ENCODE measurements at regions not wholly inside any gene's neighbourhood (a gene's known extent, or its start where the extent isn't known, plus 50 kb on each side); places are given as distances from the start of the nearest gene placed in this dataset.

DNA sequence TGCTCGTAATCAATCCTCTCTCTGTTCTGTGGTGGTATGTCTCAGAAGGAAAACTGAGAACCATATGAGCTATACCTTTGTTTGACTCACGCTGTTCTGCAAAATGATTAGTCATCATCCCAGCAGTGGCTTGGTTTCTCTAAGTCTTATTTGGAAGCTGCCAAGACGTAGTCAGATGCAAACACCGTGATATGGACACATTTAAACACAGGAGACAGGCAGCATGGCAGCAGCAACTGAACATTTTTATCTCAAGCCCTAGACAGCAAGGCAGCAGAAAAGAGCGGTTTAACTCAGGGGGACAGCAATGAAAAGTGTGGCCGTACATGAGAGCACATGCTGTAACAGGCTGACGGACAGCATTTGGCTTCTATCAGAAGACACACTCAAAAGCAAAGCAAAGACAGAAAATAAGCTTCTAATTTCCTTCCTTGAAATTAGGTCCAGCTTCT lies 1295.1 kb downstream of the EPHA7 start:
- no peak for TF ChIP-seq SMC3 (IDR thresholded peaks at IDR 0.05)
- TF ChIP-seq, protein P1, sequence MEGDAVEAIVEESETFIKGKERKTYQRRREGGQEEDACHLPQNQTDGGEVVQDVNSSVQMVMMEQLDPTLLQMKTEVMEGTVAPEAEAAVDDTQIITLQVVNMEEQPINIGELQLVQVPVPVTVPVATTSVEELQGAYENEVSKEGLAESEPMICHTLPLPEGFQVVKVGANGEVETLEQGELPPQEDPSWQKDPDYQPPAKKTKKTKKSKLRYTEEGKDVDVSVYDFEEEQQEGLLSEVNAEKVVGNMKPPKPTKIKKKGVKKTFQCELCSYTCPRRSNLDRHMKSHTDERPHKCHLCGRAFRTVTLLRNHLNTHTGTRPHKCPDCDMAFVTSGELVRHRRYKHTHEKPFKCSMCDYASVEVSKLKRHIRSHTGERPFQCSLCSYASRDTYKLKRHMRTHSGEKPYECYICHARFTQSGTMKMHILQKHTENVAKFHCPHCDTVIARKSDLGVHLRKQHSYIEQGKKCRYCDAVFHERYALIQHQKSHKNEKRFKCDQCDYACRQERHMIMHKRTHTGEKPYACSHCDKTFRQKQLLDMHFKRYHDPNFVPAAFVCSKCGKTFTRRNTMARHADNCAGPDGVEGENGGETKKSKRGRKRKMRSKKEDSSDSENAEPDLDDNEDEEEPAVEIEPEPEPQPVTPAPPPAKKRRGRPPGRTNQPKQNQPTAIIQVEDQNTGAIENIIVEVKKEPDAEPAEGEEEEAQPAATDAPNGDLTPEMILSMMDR (IDR thresholded peaks at IDR 0.05): no peak
